ENCODE measurements at regions not wholly inside any gene's neighbourhood (a gene's known extent, or its start where the extent isn't known, plus 50 kb on each side); places are given as distances from the start of the nearest gene placed in this dataset.

DNA sequence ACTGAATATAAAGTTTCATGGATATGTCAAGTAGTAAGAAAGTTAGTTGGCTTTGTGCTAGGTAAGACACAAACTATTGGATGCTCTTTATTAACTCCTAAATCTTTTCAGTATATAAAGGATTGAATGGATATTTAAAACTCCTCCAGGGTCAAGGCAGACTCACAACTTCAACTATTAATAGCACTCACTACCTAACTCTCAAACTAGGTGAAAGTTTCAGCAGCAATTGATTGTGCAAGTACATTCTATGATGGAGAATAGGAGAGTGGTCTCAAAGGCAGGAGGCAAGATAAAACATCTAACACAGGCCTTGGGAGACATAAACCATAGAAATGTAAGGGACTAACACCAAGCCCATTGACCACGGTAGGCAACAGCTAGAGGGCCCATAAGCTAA is 328.9 kb upstream of the CHAC2 start:
- TF ChIP-seq EZH2 (IDR thresholded peaks at IDR 0.05; ENCODE audit: low read depth, unreplicated experiment) (no peak), NANOG (IDR thresholded peaks at IDR 0.05; ENCODE audit: borderline replicate concordance) (no peak), CTCF (conservative IDR thresholded peaks at IDR 0.05; ENCODE audit: low read depth in 2 of 2) (no peak), REST (IDR thresholded peaks at IDR 0.05; ENCODE audit: unreplicated experiment) (no peak), POLR2AphosphoS5 (IDR thresholded peaks at IDR 0.05; ENCODE audit: low read depth) (no peak), STAT1 (IDR thresholded peaks at IDR 0.05; ENCODE audit: unreplicated experiment) (no peak), EZH2phosphoT487 (IDR thresholded peaks at IDR 0.05; ENCODE audit: unreplicated experiment) (no peak), ZNF114 (CRISPR knock-in tag; IDR thresholded peaks at IDR 0.05) (no peak), CREB1 (CRISPR knock-in tag; IDR thresholded peaks at IDR 0.05; ENCODE audit: low read depth) (no peak)

All from GM23338 (cell line).